MCF 10A (cell line): ENCODE measurements at regions not wholly inside any gene's neighbourhood (a gene's known extent, or its start where the extent isn't known, plus 50 kb on each side); places are given as distances from the start of the nearest gene placed in this dataset.

Experiments used
- BruUV-seq: library from RNA; stranded (reverse); fragments of 400-500 nt; replicated peaks from 2 replicates; lab custom pipeline; 2021; lab: Mats Ljungman, UMichigan
- CTCF ChIA-PET: fragments of 300-600 bp; sonication (Branson Sonifier 250); formaldehyde crosslinking; extraction: SDS; loops from one replicate; lab custom pipeline; 2021; ENCODE audit warnings: antibody characterized with exemption, inconsistent platforms; lab: Yijun Ruan, JAX
- POLR2A ChIA-PET: fragments of 300-600, 350-650 bp; sonication (Branson Sonifier 250); formaldehyde crosslinking; extraction: SDS; loops from one replicate; lab custom pipeline; 2020; ENCODE audit warnings: antibody characterized with exemption, inconsistent platforms; lab: Yijun Ruan, JAX
- DNase-seq: peaks from one replicate; pipeline ENCODE4 v3.0.0-alpha.2; 2018; ENCODE audit not compliant: unreplicated experiment
- H3K27ac Mint-ChIP-seq: one replicate; pipeline ENCODE4 v1.8.0; 2022; ENCODE audit warnings: mild to moderate bottlenecking, low read depth, mixed read lengths; ENCODE audit not compliant: unreplicated experiment
- H3K27me3 Mint-ChIP-seq: one replicate; pipeline ENCODE4 v1.8.0; 2022; ENCODE audit warnings: mixed read lengths; ENCODE audit not compliant: insufficient read depth, unreplicated experiment
- H3K36me3 Mint-ChIP-seq: one replicate; pipeline ENCODE4 v1.8.0; 2022; ENCODE audit warnings: mild to moderate bottlenecking, moderate library complexity, mixed read lengths; ENCODE audit not compliant: insufficient read depth, unreplicated experiment
- H3K4me1 Mint-ChIP-seq: one replicate; pipeline ENCODE4 v1.8.0; 2022; ENCODE audit warnings: mixed read lengths; ENCODE audit not compliant: insufficient read depth, unreplicated experiment
- H3K4me3 Mint-ChIP-seq: one replicate; pipeline ENCODE4 v1.8.0; 2022; ENCODE audit warnings: mild to moderate bottlenecking, moderate library complexity, mixed read lengths; ENCODE audit not compliant: unreplicated experiment
- H3K9me3 Mint-ChIP-seq: one replicate; pipeline ENCODE4 v1.8.0; 2022; ENCODE audit warnings: mixed read lengths; ENCODE audit not compliant: unreplicated experiment
- CTCF ChIP-seq: fragments of 200-600 bp; IDR thresholded peaks from one replicate; pipeline ENCODE4 v1.8.0; 2022; ENCODE audit warnings: antibody characterized with exemption, mild to moderate bottlenecking; ENCODE audit not compliant: unreplicated experiment
- intact Hi-C: fragments of 100-400 bp; cut with micrococcal nuclease; formaldehyde crosslinking; loops from 2 replicates; pipeline ENCODE4 v1.14.1; 2022

- Mint-ChIP-seq H3K36me3 (no peaks in the 10 kb centered on the region), H3K27ac (no peak overlapping the region), H3K9me3 (no peaks in the 10 kb centered on the region), H3K4me1 (no peaks in the 10 kb centered on the region), H3K4me3 (no peak overlapping the region), H3K27me3 (no peaks in the 10 kb centered on the region)
- intact Hi-C loops: no loop called here
- no TSS peak for BruUV-seq
- DNase-seq: no peak
- ChIA-PET CTCF (no interaction called here), POLR2A (no interaction called here)
- TF ChIP-seq CTCF: no peak
These were observed 999.3 kb downstream of the VRK1 start for GRCh38 chr14:97796511-97796910.

GRCh38 chr14:97798176-97798575 is 1001.0 kb downstream of the VRK1 start:
- Mint-ChIP-seq H3K4me1 (no peaks in the 10 kb centered on the region), H3K27me3 (no peaks in the 10 kb centered on the region), H3K36me3 (no peaks in the 10 kb centered on the region), H3K4me3 (no peak overlapping the region), H3K9me3 (peaks cover 7% of the 10 kb centered on the region), H3K27ac (no peak overlapping the region)
- CTCF ChIA-PET: no interaction called here
- POLR2A ChIA-PET: interaction anchor here (0.8 kb wide), 1 partner anchor 15 kb away, joined by 3 read pairs; no protein-coding TSS in a partner anchor
- intact Hi-C loops: no loop called here
- no peak for TF ChIP-seq CTCF
- DNase-seq: no peak
- no TSS peak for BruUV-seq

- ChIA-PET POLR2A (no interaction called here), CTCF (interaction anchor here (0.5 kb wide), 1 partner anchor 1388 kb away, joined by 3 read pairs; no protein-coding TSS in a partner anchor)
- intact Hi-C loops: no loop called here
- no peak for TF ChIP-seq CTCF
- no peak for DNase-seq
- Mint-ChIP-seq H3K4me3 (no peak overlapping the region), H3K36me3 (no peaks in the 10 kb centered on the region), H3K27me3 (no peaks in the 10 kb centered on the region), H3K4me1 (no peaks in the 10 kb centered on the region), H3K9me3 (peaks cover 7% of the 10 kb centered on the region), H3K27ac (no peak overlapping the region)
- BruUV-seq: no TSS peak
These were observed 1005.5 kb downstream of the VRK1 start for GRCh38 chr14:97802430-97803373.

- TF ChIP-seq CTCF: no peak
- Mint-ChIP-seq H3K27me3 (no peaks in the 10 kb centered on the region), H3K4me1 (no peaks in the 10 kb centered on the region), H3K4me3 (no peak overlapping the region), H3K36me3 (no peaks in the 10 kb centered on the region), H3K27ac (no peak overlapping the region), H3K9me3 (peaks cover 7% of the 10 kb centered on the region)
- DNase-seq: no peak
- intact Hi-C loops: no loop called here
- ChIA-PET CTCF (no interaction called here), POLR2A (interaction anchor here (0.7 kb wide), 1 partner anchor 175 kb away, joined by 3 read pairs; no protein-coding TSS in a partner anchor)
- BruUV-seq: no TSS peak
These were observed 1006.9 kb downstream of the VRK1 start for GRCh38 chr14:97804056-97804455.
